Lung (tissue), 11 donors: ENCODE measurements at regions not wholly inside any gene's neighbourhood (a gene's known extent, or its start where the extent isn't known, plus 50 kb on each side); places are given as distances from the start of the nearest gene placed in this dataset.

ENCODE experiments used
- ATAC-seq: fragments of 200-7000 bp; cut with Tn5 transposase; one replicate; pipeline ENCODE4 v1.9.1; 2020; ENCODE audit warnings: moderate number of reproducible peaks; ENCODE audit not compliant: insufficient read depth, low FRiP score
- DNase-seq, 3 donors: peaks; one replicate each; pipeline ENCODE4 v3.0.0-alpha.2; 2013 to 2017
- H3K27ac ChIP-seq, 2 donors: one replicate each; pipeline ENCODE4 v1.5.1; 2013; ENCODE audit warnings: mild to moderate bottlenecking in 2 of 2, moderate library complexity in 2 of 2, control low read depth in 1 of 2, inconsistent platforms in 1 of 2, low read depth in 1 of 2, low read length in 1 of 2
- H3K27me3 ChIP-seq, 3 donors: one replicate each; pipeline ENCODE4 v1.5.1; 2013; ENCODE audit warnings: low read length in 2 of 3; ENCODE audit not compliant: control insufficient read depth in 3 of 3, insufficient read depth in 3 of 3
- H3K36me3 ChIP-seq, 4 donors: one replicate each; pipeline ENCODE4 v1.5.1; 2013; ENCODE audit warnings: low read length in 4 of 4, mild to moderate bottlenecking in 1 of 4, moderate library complexity in 1 of 4; ENCODE audit not compliant: control insufficient read depth in 4 of 4, insufficient read depth in 4 of 4
- H3K4me1 ChIP-seq, 5 donors: one replicate each; pipeline ENCODE4 v1.5.1; 2013; ENCODE audit warnings: low read length in 5 of 5, mild to moderate bottlenecking in 2 of 5, moderate library complexity in 1 of 5; ENCODE audit not compliant: control insufficient read depth in 5 of 5, insufficient read depth in 5 of 5
- H3K4me3 ChIP-seq: one replicate; pipeline ENCODE4 v1.5.1; 2013; ENCODE audit warnings: mild to moderate bottlenecking, control low read depth, moderate library complexity
- H3K9ac ChIP-seq, 2 donors: one replicate each; pipeline ENCODE4 v1.5.1; 2013; ENCODE audit warnings: low read length in 2 of 2, control low read depth in 1 of 2; ENCODE audit not compliant: insufficient read depth in 1 of 2
- H3K9me3 ChIP-seq, 4 donors: one replicate each; pipeline ENCODE4 v1.5.1; 2013; ENCODE audit warnings: low read length in 3 of 4, mild to moderate bottlenecking in 1 of 4, moderate library complexity in 1 of 4; ENCODE audit not compliant: control insufficient read depth in 4 of 4, insufficient read depth in 3 of 4
- CTCF ChIP-seq: IDR thresholded peaks from 2 replicates; pipeline ENCODE4 v1.5.1; 2012; ENCODE audit warnings: mild to moderate bottlenecking; ENCODE audit errors: control extremely low read depth, extremely low read depth
- WGBS, 2 donors: extraction: QIAGEN DNeasy Blood & Tissue Kit; methylation state at CpG; one replicate each; pipeline ENCODE4 v1.1.7; 2013; 5-methylcytosine and 5-hydroxymethylcytosine counted together
- donor health status: control.
- donor health status: control.
- donor health status: Bipolar disorder and iron deficiency.
- donor health status: healthy.
- donor health status: DM: yes; HTN: yes; CAD: no.

GRCh38 chr3:65303431-65303830, 615.6 kb upstream of the ADAMTS9 start:
- Histone ChIP-seq H3K9ac (no peak overlapping the region), H3K4me3 (no peak overlapping the region), H3K9me3 (no peaks in the 10 kb centered on the region), H3K27me3 (no peaks in the 10 kb centered on the region), H3K27ac (no peak overlapping the region), H3K4me1 (no peaks in the 10 kb centered on the region), H3K36me3 (no peaks in the 10 kb centered on the region)
- DNase-seq (no peak), ATAC-seq (no peak)
- TF ChIP-seq CTCF, result no peak
- 85 to 86% methylated on average over 6 of the region's 6 CpGs for WGBS, 2 donors

GRCh38 chr3:65291448-65292125, 603.8 kb upstream of the ADAMTS9 start:
- no peaks in the 10 kb centered on the region for H3K27me3 ChIP-seq
- H3K9ac ChIP-seq, result no peak overlapping the region
- no peak overlapping the region for H3K27ac ChIP-seq
- no peaks in the 10 kb centered on the region for H3K36me3 ChIP-seq
- H3K4me3 ChIP-seq, result no peak overlapping the region
- no peaks in the 10 kb centered on the region for H3K4me1 ChIP-seq
- no peak for TF ChIP-seq CTCF
- WGBS, 2 donors, result 62 to 66% methylated on average over 4 of the region's 4 CpGs
- DNase-seq (no peak), ATAC-seq (no peak)
- no peaks in the 10 kb centered on the region for H3K9me3 ChIP-seq

- DNase-seq (no peak), ATAC-seq (no peak)
- Histone ChIP-seq H3K27ac (no peak overlapping the region), H3K9me3 (no peaks in the 10 kb centered on the region), H3K9ac (no peak overlapping the region), H3K36me3 (no peaks in the 10 kb centered on the region), H3K4me1 (no peaks in the 10 kb centered on the region), H3K27me3 (no peaks in the 10 kb centered on the region), H3K4me3 (no peak overlapping the region)
- no peak for TF ChIP-seq CTCF
- 85 to 87% methylated on average over 4 of the region's 4 CpGs for WGBS, 2 donors
These were observed 601.0 kb upstream of the ADAMTS9 start for GRCh38 chr3:65288776-65289175.

GRCh38 chr3:65285956-65286355, 598.2 kb upstream of the ADAMTS9 start:
- TF ChIP-seq CTCF, result no peak
- H3K9ac ChIP-seq, result no peak overlapping the region
- WGBS, 2 donors, result 85 to 89% methylated on average over 2 of the region's 2 CpGs
- no peaks in the 10 kb centered on the region for H3K9me3 ChIP-seq
- ATAC-seq, result no peak
- no peaks in the 10 kb centered on the region for H3K27me3 ChIP-seq
- no peak overlapping the region for H3K27ac ChIP-seq
- H3K36me3 ChIP-seq, result no peaks in the 10 kb centered on the region
- no peak overlapping the region for H3K4me3 ChIP-seq
- no peak for DNase-seq
- no peaks in the 10 kb centered on the region for H3K4me1 ChIP-seq
